GM23248 (cell line): ENCODE measurements at regions not wholly inside any gene's neighbourhood (a gene's known extent, or its start where the extent isn't known, plus 50 kb on each side); places are given as distances from the start of the nearest gene placed in this dataset.

Source experiments
- EZH2 ChIP-seq: fragments of 200-600 bp; sonication (generic); IDR thresholded peaks from 2 replicates; pipeline ENCODE4 v1.6.1; 2018; ENCODE audit warnings: antibody characterized with exemption, mild to moderate bottlenecking; ENCODE audit not compliant: insufficient read depth, poor library complexity, severe bottlenecking
- EZH2phosphoT487 ChIP-seq: fragments of 200-600 bp; sonication (generic); IDR thresholded peaks from 2 replicates; pipeline ENCODE4 v1.6.1; 2018; ENCODE audit warnings: antibody characterized with exemption, moderate library complexity, mild to moderate bottlenecking, low read depth; ENCODE audit not compliant: insufficient read depth

GRCh38 chr20:58053391-58054055 is 174.9 kb downstream of the ANKRD60 start:
- TF ChIP-seq EZH2 (no peak), EZH2phosphoT487 (no peak)
